NCI-H2196 (cell line): ENCODE measurements at regions not wholly inside any gene's neighbourhood (a gene's known extent, or its start where the extent isn't known, plus 50 kb on each side); places are given as distances from the start of the nearest gene placed in this dataset.
"Not testable (repeated sequence)": the region's sequence is repeated elsewhere in the genome, so short reads cannot be mapped to it uniquely, and the experiment has no call there.

Experiments
- DNase-seq: peaks from one replicate; lab custom pipeline; 2025; ENCODE audit not compliant: unreplicated experiment; lab: John Stamatoyannopoulos, UW

DNA sequence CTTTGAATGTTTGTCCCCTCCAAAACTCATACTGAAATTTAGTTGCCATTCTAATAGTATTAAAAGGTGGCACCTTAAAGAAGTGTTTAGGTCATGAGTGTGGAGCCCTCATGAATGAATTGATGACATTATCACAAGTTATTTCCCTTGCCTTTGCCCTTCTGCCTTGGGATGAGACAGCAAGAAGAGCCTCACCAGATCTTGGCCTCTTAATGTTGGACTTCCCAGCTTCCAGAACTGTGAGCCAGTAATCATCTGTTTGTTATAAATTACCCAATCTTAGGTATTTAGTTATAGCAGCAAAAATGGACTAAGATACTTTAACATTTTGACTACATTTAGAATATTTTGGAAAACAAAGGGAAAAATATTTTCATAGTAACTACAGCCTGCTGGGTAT lies 371.0 kb downstream of the JRKL start:
- DNase-seq, result no peak

DNA sequence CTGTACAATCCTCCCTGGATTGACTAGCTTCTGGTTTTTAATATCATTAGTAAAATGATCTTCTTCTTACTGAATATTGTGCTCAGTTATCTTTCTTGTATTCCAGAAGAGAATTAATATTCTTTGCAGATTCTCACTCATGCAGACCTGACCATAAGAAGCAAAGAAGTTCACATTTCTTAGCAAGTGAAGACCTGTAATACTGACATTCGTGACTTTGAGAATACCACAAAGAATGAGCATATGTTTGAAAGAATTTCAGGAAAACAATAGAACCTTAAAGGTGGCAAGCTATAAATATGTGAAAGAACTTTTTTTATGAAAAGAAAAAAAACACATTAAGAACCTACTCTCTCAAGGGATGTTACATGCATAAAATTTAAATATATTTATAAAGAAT lies 371.6 kb downstream of the JRKL start:
- no peak for DNase-seq

DNA sequence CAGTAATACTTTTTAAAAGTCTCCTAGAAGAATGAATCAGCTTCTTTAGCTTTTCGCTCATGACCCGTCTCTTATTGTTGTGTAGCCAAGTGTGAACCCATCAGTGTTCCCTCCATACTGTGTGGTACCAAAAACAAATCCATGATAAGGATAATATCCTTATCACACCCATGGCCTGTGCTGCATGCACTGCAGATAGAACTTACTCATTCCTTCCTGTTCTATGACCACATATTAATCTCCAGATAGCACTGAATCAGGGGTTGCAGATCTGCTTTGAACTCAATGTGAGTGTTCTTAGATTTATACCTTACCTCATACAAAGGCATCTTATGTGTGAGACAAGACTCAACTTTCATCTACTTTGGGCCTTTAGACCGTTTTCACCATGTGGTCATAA lies 373.4 kb downstream of the JRKL start:
- no peak for DNase-seq

DNA sequence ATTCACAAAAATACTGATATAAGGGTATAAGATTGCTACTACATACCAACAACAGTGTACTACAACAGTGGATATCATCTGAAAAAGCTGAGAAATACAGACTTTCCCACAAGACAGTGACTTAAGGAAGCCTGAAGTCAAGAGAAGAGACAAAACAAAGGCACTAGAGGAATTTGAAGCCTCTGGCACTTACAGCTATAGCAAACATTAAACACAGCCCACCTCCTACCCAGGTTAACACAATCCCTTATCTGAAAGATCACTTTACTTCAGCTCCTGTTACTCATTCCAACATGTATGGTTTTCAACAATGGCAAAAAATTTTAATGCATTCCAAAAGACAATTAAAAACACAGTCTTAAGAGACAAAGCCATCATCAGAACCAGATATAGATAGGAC lies 388.5 kb downstream of the JRKL start:
- DNase-seq, result no peak

DNA sequence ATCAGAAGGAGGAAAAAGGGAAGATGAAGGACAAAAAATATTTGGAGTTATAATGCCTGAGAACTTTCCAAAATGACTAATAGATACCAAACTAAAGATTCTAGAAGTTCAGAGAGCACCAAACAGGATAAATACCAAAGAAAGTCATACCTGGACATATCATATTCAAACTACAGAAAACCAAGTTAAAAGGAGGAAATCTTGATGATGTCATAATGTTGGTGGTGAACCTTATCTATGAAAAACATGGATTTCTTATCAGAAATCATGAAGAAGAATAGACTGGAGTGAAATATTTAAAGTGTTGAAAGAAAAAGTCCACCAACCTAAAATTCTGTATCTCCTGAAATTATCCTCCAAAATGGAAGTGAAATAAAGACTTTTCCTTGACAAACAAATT lies 389.2 kb downstream of the JRKL start:
- no peak for DNase-seq

DNA sequence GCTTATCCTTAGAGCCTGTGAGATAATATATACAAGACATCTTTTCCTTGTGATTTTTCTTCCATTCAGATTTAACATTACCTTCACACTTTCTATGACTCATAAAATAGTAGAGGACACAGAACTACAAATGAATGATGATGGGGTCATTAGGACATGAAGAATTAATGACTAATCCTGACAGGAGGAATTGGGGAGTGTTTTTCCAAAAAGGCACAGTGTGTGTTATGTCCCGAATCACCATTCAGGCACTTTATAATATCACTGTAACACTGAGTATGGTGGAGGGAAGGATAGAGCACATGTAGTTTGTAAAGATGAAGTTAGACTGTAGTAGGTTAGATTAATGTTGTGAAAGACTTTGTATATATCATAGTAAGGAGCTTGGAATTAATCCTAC lies 391.3 kb downstream of the JRKL start:
- DNase-seq, result no peak

DNA sequence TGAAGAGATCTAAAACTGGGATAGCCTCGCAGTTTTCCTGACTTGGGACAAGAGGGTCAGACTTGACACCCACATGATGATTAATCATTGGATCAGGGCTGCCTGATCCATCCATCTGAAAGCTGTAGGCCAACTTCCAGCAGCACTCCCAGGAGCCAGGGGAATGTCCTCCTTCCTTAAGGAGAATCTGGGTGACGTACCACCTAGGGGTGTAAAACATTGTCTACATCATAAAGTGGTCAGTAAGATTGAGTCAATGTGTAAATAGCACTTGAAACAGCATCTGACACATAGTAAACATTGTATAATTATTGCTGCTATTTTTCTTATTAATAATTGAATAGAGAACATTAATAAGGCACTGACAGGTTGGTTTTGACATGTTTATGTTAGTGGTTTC lies 392.8 kb downstream of the JRKL start:
- DNase-seq, result no peak

DNA sequence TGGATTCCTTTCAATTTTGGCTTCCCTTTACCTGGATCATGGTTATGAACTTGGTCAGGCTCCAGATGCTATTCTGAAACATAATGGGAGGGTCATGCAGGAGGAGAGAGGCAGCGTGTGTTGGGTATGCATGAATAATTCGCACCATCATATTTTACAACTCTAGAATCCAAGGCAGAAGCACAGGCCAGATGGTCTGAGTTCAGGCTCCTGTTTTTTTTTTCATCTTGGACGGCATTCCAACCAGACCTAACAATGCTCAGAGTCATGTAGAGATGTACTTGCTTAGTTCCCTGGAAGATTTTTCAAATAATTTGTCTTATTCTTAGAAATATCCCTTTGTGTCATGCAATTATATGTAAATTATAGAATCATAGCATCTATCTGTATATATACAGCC lies 393.5 kb downstream of the JRKL start:
- DNase-seq, result no peak

DNA sequence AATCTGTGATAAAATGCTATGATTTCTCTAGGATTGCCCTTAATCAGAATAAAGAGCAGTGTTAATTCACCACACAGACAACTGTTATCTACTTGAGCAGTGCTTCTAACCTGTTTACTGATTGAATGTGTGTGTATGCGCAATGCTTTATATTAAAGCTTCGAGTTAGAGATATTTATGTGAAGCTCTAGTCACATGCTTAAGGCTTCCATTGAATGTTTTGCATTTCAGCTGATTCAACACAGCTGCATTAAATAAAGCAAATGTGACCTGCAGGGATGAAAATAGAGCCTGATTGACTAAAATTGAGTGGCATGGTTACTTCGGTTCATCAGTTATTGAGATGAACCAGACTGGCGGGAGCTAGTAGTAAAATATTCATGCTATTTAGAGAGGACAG lies 395.3 kb downstream of the JRKL start:
- DNase-seq, result no peak

DNA sequence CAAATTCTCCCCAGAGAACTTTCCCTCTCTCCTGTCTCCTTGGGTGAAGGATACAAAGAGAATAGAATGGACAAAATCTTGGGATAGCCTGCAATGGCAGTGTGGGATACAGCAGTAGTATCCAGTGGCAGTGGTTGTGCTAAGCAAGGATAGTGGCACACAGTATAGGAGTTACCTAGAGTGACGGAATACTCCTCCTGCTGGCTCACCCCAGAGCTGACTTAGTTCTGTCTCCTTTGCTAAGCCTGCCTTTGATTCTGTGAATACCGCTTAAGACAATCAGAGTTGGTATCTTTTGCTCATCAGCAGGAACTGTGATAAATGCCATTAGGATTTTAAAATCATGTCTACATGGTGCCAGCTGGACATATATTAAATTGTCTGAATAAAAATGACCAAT lies 404.3 kb downstream of the JRKL start:
- no peak for DNase-seq

DNA sequence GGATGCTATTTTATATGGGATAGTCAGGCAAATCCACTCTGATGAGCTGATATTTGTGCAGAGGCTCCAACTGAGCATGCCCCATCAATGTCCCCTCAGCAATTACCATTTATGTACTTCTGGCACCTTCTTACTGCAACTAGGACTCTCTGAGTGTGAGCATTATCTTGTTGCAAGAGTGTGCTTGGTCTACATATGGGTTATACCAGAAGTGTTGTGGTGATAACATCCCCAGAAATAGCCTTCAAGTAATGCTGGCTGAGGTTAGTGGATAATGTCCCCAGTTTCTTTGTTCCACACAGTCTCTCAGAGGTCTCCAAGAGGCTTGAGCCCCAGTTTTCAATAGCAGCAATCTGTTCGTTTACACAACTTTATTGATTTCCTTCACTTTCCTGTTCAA lies 408.6 kb downstream of the JRKL start:
- no peak for DNase-seq

DNA sequence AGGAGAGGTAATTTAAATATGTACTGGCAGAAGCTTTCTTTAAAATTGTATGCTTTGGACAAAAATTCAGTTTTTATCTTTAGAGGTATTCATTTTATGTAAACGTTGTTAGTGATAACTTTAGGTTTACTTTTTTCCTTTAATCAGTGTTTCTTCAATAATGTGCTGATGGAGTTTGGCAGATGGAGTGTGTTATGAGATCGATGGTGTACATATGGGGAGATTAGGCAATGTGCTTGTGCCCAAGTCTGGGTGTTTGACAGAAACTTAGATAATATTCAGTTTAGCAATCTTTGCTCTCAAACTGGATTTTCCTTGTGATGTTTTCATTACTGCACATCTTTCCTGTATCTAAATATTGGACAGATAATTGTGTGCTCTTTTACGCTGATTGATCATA lies 425.4 kb downstream of the JRKL start:
- DNase-seq, result no peak

DNA sequence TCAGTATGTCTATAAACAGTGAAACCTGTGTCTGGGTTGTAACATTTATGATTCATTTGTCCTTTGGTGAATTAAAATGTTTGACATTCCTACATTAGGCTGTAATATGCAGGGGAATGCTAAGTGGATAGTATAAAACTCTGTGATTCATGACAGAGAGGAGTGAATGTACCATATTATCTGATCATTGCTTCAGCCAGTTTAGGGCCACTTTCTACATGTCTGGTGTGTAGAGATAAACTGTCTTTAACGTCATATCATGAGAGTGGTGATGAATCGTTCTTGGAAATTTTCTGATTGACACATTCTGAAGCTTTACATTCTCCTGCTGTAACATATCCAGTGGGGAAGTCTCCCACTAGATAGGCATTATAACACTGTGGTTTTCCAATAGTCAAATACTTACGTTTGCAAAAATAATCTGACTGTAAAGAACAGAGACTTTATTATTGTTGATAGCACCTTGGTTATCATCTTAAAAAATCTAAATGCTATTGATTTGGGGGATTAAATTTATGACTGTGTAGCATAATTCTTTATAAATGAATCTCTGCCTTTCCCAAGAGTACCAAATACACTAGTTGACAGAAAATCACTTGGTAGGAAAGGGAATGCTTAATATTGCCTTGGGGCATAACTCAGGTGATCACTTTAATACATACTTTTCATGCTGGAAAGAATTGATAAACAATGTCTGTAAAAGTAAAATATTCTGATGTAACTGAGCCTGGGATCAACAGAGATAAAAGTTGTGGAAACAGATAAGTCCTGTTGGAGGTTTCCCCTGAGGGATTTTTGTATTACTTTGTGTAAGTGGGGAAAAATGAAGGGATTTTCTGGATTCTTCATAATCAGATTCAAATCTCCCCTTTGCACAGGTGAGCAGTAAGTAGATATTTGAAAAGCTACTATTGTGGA lies 427.9 kb downstream of the JRKL start:
- no peak for DNase-seq

DNA sequence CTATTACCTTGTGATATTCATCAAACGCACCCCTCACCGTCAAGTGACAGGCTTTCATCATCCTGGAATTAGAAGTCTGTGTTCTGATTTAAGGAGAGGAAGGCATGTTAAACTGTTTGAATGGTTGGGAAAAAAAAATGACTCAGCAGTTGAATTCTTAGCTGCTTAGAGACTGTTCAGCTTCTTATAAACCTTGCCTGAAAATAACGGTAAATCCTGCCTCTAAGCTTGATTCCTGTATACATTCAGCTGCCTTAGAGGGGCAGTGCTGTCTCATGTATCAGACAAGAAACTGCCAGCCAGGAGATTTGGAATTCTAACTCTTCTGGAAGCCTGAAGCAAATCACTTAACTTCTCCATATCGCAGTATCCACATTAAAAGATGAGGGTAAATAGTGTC lies 437.4 kb downstream of the JRKL start:
- DNase-seq, result no peak

DNA sequence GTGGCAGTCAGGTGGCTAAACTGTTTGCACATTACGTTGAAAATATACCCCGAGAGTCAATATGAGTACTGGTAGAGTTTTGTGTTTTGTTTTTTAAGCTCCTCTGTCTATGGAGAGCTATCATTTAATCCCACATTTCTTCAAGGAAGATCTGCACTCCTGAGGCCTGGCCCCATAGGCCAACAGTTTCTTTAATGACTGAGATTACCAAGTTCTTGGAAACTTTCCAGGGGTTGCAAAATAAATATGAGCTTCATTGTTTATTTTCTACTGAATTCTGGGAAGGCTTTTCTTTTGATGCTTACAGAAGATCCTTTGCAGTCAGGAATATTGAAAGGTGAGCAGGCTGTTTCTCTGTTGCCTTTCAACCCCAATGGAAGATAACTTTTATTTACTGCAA lies 452.0 kb downstream of the JRKL start:
- DNase-seq, result no peak

DNA sequence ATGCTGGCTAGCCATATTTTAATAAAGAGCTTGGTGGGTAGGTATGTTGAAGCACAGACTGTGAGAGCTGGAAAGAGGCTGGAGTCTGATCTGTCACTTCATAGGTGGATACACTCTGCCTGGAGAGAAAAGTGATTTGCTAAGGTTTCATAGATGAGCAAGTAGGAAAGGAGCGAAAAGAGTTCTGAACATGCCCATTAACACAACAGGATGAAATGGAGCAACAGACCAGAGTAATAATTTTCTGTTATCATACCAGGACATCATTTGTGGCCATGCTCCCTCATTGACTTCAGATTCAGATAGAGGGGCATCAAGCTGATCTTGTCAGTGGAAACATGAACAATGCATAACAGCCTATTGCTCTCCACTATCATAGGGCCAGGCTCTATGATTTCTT lies 452.9 kb downstream of the JRKL start:
- DNase-seq, result no peak

DNA sequence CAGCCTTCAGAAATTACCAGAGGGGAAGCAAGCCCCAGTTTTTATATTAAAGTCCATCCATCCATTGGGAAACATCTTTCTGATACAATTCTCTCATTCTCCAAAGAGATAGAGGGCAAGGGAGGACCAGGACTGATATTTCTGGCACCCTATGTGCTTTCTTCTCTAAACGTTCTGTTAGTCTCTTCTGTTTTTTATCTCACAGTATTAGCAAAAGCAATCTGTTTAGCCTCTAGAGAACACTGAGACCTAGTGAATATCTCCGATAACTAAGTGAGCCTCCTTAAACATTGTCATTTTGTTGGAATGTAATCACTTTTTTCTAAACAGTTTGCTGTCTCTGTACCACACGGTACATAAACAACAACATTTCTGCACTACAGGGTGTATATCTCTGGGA lies 464.6 kb downstream of the JRKL start:
- DNase-seq, result no peak

DNA sequence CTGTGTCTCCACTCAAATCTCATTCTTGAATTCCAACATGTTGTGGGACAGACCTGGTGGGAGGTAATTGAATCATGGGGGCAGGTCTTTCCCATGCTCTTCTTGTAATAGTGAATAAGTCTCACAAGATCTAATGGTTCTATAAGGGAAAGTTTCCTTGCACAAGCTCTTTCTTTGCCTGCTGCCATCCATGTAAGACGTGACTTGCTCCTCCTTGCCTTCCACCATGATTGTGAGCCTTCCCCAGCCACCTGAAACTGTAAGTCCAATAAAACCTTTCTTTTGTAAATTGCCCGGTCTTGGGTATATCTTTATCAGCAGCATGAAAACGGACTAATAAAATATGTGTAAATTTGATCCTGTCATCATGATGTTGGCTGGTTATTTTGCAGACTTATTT lies 471.9 kb downstream of the JRKL start:
- not testable (repeated sequence) for DNase-seq

DNA sequence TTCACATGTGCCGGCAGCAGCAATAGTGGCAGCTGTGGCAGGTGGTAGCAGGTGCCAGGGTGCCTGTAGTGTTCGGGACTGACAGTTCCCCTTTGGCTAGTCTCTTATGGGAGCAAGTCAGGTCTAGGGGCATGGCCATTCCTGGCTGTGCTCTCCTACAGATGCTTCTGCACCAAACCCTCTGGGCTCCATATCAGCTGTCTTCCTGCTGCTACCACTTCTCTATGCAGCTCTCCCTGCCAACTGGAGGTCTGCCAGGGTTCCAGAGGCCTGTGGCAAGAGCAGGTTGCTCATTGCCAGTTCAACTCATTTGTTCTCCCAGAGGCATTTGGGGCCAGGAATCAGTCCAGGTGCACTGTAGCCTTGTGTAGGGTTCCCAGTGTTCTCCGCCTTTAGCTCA lies 473.7 kb downstream of the JRKL start:
- no peak for DNase-seq

DNA sequence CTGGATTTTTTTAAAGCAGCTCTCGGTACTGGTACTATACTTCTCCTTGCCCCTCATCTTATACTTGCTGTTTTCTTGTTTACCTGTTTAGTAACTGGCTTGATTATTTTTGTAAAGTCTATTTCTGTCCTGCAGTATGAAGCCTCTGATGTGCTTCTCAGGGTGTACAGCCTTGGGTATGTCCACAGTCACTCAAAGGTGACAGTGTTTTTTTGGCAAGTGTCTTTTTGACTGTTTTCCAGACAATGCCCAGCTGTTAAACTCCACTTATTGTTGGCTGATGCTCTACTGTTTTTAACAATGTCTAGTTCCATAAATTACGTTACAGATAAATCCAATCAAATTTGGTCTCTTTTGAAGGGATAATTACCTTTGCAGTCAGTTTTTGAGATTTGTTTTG lies 475.2 kb downstream of the JRKL start:
- no peak for DNase-seq

DNA sequence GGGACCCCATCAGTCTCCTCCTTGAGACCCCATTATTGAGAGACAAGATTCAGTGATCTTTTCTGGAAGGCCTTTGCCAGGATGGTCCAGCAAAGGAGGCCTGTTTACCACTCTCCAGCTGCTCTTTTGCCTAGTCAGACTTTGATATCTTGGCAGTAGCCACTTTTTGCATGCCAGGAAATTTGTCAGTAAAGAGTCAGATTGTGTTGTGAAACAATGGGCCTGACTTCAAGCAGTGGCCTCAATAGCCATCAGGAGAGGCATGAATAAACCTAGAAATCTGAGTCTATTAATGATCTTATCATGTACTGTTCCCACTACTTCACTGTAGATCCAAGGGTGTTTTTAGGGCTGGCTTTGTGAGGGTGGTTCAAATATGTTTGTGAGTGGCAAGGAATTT lies 479.4 kb downstream of the JRKL start:
- DNase-seq, result no peak

DNA sequence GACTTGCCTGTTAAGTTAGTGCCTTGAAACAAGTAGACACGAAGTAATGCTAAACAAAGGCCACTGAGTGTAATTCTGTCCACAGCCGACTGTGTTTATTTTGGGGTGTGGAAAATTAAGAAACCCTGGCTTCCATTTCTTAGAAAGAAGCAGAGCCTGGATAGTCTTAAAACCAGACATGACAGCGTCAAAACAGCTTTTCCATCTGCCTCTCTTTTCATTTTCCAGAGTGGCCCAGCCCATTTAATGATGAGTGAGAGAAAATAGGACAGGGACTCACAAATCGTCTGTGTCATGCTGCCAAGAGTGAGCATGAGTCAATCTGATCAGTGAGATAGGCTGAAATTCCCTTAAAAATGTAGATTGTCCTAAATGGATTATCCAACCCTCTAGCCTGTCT lies 485.9 kb downstream of the JRKL start:
- no peak for DNase-seq
